Right cardiac atrium (tissue), 5 donors: ENCODE measurements at regions not wholly inside any gene's neighbourhood (a gene's known extent, or its start where the extent isn't known, plus 50 kb on each side); places are given as distances from the start of the nearest gene placed in this dataset.

Experiments used
- ATAC-seq, 2 donors: fragments of 200-7000 bp; cut with Tn5 transposase; one replicate each; pipeline versions ENCODE4 v1.8.0 to v1.9.1; 2020; ENCODE audit warnings: moderate library complexity in 2 of 2, mild to moderate bottlenecking in 1 of 2
- DNase-seq, 3 donors: peaks; one replicate each; pipeline ENCODE4 v3.0.0-alpha.2; 2020
- H3K27ac ChIP-seq: one replicate; pipeline ENCODE4 v1.5.1; 2013; ENCODE audit warnings: mild to moderate bottlenecking, low read length, control low read depth, moderate library complexity
- H3K27me3 ChIP-seq: one replicate; pipeline ENCODE4 v1.6.1; 2013; ENCODE audit not compliant: control insufficient read depth, insufficient read depth
- H3K4me1 ChIP-seq: one replicate; pipeline ENCODE4 v1.6.1; 2013; ENCODE audit warnings: low read length; ENCODE audit not compliant: control insufficient read depth, insufficient read depth
- H3K4me3 ChIP-seq: one replicate; pipeline ENCODE4 v1.5.1; 2013; ENCODE audit warnings: low read length, control low read depth
- H3K9me3 ChIP-seq: one replicate; pipeline ENCODE4 v1.6.1; 2013; ENCODE audit warnings: low read length; ENCODE audit not compliant: control insufficient read depth
- WGBS: extraction: QIAGEN DNeasy Blood & Tissue Kit; methylation state at CpG from one replicate; pipeline ENCODE4 v1.1.7; 2013; 5-methylcytosine and 5-hydroxymethylcytosine counted together
- intact Hi-C, 4 donors: fragments of 100-400 bp; cut with DNase I; formaldehyde crosslinking; loops; one replicate each; pipeline versions ENCODE4 v1.11.0 to v1.14.0; 2022 to 2023
- donor health status: healthy with polysubstance abuse.
- donor health status: DM: no; HTN: yes; CAD: no.
- donor health status: DM: no; HTN: no; CAD: no.
- donor health status: DM: no; HTN: yes; CAD: no; lungs with severe emphysema.
- donor health status: DM: yes; HTN: yes; CAD: no.

DNA sequence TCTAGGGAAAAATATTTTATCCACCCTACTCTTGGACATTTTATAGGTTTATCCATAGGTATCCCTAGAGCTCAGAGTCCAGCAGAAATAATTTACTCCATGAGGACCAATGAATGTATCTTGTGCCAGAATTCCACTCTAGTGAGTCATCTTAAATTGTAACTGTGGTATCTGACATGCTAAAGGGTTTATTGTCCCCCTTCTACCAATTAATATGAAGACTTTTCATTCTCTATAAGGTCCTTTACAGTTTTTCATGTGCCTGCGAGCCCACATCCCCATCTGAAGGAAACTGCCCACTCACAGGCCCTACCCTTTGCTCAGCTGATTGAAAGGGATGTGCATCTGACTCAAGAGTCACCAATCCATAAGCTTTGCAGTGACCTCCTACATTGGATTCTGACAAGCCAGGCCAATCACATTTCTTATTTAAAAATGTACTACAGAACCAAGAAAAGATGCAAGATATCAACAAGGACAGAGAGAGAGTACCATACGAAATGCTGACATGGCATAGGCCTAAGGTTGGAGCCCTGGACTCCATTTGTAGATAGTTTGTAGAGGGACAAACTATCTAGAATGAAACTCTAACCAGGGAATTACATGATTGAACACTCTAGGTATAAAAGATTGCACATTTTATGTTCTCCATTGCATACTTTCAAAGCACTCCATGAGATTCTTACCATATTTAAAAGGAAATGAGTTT, 93.4 kb upstream of the DEFB112 start:
- WGBS, result 60% methylated on average over 2 of the region's 2 CpGs
- Histone ChIP-seq H3K4me3 (no peak overlapping the region), H3K27me3 (no peaks in the 10 kb centered on the region), H3K4me1 (no peaks in the 10 kb centered on the region), H3K27ac (no peak overlapping the region), H3K9me3 (no peaks in the 10 kb centered on the region)
- DNase-seq (no peak), ATAC-seq (no peak)
- intact Hi-C loops, result no loop called here

DNA sequence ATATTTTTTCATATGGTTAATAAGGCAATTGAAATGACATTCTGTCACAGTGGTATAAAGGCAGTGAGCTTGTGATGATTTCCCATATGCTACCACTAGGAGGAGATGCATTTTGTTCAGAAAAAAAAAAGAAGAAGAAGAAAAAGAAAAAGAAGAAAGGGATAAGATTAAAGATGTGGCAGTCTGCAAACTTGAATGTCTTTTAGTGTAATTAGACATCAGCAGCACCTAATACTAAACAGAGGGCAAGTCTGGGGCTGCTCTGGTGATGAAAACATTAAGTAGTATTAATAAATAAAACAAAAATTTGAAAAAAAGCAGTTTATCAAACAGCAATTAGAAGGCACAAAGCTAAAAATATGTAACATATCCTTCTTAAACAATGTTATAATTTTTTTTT, 95.4 kb upstream of the DEFB112 start:
- H3K4me3 ChIP-seq, result no peak overlapping the region
- ATAC-seq, result no peak
- no peak overlapping the region for H3K27ac ChIP-seq
- H3K9me3 ChIP-seq, result no peaks in the 10 kb centered on the region
- no peak for DNase-seq
- intact Hi-C loops, result no loop called here
- no peaks in the 10 kb centered on the region for H3K4me1 ChIP-seq
- no peaks in the 10 kb centered on the region for H3K27me3 ChIP-seq

- Histone ChIP-seq H3K27me3 (no peaks in the 10 kb centered on the region), H3K4me3 (no peak overlapping the region), H3K9me3 (no peaks in the 10 kb centered on the region), H3K4me1 (no peaks in the 10 kb centered on the region), H3K27ac (no peak overlapping the region)
- WGBS, result 74% methylated on average over 3 of the region's 3 CpGs
- no peak for DNase-seq
- intact Hi-C loops, result no loop called here
- ATAC-seq, result no peak
These were observed 97.6 kb upstream of the DEFB112 start for GRCh38 chr6:50147371-50147770.

DNA sequence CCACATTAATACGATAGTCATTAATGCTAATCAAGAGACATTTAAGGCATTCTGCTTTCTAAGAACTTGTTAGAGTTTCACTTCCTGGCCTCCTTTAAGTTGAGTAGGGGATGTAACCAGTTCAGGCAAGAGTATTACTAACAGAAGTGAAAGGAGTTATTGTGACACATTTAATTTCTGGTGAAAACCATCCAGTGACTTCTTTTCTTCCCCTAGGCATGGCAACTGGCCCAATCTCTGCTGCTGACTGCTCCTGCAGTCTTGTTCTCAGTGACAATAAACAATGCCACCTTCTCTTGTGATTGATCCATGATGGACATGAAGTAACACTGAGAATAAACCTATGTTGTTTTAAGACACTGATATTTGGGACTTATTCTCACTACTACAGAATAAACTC, 130.9 kb upstream of the DEFB112 start:
- no peaks in the 10 kb centered on the region for H3K4me1 ChIP-seq
- H3K9me3 ChIP-seq, result no peaks in the 10 kb centered on the region
- DNase-seq, result no peak
- intact Hi-C loops, result no loop called here
- ATAC-seq, result no peak
- 81% methylated on average over 1 of the region's 1 CpG for WGBS
- H3K27me3 ChIP-seq, result no peaks in the 10 kb centered on the region
- no peak overlapping the region for H3K27ac ChIP-seq
- H3K4me3 ChIP-seq, result no peak overlapping the region

DNA sequence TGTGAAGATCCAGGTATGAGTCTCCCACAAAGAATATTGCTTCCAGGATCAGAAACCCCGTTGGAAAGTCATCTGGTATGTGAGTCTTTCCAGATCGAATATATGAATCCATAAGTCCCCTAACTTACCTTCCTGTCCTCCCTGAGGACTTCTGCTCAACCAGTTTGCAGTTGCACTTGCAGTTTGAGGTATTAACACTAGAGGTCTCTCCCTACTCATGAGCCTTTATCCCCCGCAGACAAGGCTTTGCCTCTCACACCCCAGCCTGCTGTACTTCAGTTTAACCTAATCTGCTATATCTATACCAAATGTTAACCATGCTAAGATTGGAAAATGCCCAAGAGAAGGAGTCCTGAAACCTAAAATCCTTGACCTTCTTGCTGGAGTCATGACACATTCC, 135.3 kb upstream of the DEFB112 start:
- WGBS, result 32% methylated on average over 3 of the region's 3 CpGs

DNA sequence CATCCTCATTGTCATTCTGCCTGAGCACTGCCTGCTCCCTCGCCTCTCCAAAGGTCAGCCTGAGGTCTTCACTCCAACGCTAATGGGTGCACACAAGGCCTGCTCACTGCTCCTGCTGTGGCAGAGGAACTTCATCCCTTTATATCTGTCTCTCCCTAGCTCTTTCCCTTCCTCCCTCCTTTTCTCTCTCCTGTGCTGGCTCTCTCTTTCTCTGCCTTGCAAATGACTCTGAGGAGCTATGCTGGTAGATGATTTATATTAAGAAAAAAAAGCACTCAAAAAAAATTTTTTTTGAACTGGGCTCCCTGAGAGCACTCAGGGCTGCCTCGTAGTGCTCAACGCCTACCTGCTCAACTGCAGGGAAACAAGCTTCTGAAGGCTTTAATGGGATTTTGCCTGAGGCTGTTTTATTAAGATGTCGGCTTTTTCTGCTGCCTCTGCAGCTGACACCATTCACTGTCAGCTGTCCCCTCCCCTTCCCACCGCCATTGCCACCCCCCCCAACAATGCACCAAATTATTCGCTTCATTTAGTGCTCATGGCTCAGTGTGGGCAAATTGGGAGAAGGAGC, 137.7 kb upstream of the DEFB112 start:
- ATAC-seq (no peak), DNase-seq (no peak)
- Histone ChIP-seq H3K4me3 (no peak overlapping the region), H3K27ac (no peak overlapping the region), H3K27me3 (no peaks in the 10 kb centered on the region), H3K9me3 (no peaks in the 10 kb centered on the region), H3K4me1 (no peaks in the 10 kb centered on the region)
- intact Hi-C loops, result no loop called here
- 58% methylated on average over 7 of the region's 7 CpGs for WGBS

More for the DNA sequence above, 135.3 kb upstream of the DEFB112 start:
- Histone ChIP-seq H3K4me3 (no peak overlapping the region), H3K27me3 (no peaks in the 10 kb centered on the region), H3K27ac (no peak overlapping the region), H3K9me3 (no peaks in the 10 kb centered on the region), H3K4me1 (no peaks in the 10 kb centered on the region)
- intact Hi-C loops, result no loop called here
- ATAC-seq (no peak), DNase-seq (no peak)

DNA sequence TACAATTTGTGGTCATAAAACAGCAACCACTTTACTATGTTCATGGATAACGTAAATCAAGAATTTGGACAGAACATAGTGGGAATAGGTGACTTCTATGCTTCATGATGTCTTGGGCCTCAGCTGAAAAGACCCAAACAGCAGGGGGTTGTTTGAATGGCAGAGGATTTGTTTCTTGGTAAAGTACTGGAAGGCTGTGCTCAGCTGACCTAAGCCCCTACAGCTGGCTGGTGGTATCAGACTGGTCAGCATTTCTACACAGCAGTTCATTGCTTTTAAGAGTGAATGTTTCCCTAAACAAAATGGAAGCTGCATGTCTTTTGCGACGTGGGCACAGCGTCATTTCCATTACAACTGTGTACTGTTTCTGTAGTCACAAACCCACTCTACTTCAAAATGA, 148.5 kb upstream of the DEFB112 start:
- WGBS, result 79% methylated on average over 4 of the region's 4 CpGs
- intact Hi-C loops, result no loop called here
- H3K27ac ChIP-seq, result no peak overlapping the region
- no peaks in the 10 kb centered on the region for H3K27me3 ChIP-seq
- no peak overlapping the region for H3K4me3 ChIP-seq
- H3K9me3 ChIP-seq, result no peaks in the 10 kb centered on the region
- H3K4me1 ChIP-seq, result no peaks in the 10 kb centered on the region
- DNase-seq (no peak), ATAC-seq (no peak)

GRCh38 chr6:50202766-50203165, 153.0 kb upstream of the DEFB112 start:
- H3K27ac ChIP-seq, result no peak overlapping the region
- DNase-seq, result no peak
- no peak overlapping the region for H3K4me3 ChIP-seq
- no peak for ATAC-seq
- no peaks in the 10 kb centered on the region for H3K27me3 ChIP-seq
- intact Hi-C loops, result no loop called here
- no peaks in the 10 kb centered on the region for H3K9me3 ChIP-seq
- no peaks in the 10 kb centered on the region for H3K4me1 ChIP-seq

GRCh38 chr6:50211582-50211981, 161.9 kb upstream of the DEFB112 start:
- 91% methylated on average over 1 of the region's 1 CpG for WGBS
- H3K27ac ChIP-seq, result no peak overlapping the region
- no peak overlapping the region for H3K4me3 ChIP-seq
- H3K4me1 ChIP-seq, result no peaks in the 10 kb centered on the region
- intact Hi-C loops, result no loop called here
- H3K9me3 ChIP-seq, result no peaks in the 10 kb centered on the region
- DNase-seq (no peak), ATAC-seq (no peak)
- H3K27me3 ChIP-seq, result no peaks in the 10 kb centered on the region

GRCh38 chr6:50213146-50213545, 163.4 kb upstream of the DEFB112 start:
- Histone ChIP-seq H3K27me3 (no peaks in the 10 kb centered on the region), H3K4me3 (no peak overlapping the region), H3K9me3 (no peaks in the 10 kb centered on the region), H3K27ac (no peak overlapping the region), H3K4me1 (no peaks in the 10 kb centered on the region)
- intact Hi-C loops, result no loop called here
- no peak for DNase-seq
- ATAC-seq, result no peak
- 28% methylated on average over 1 of the region's 1 CpG for WGBS

DNA sequence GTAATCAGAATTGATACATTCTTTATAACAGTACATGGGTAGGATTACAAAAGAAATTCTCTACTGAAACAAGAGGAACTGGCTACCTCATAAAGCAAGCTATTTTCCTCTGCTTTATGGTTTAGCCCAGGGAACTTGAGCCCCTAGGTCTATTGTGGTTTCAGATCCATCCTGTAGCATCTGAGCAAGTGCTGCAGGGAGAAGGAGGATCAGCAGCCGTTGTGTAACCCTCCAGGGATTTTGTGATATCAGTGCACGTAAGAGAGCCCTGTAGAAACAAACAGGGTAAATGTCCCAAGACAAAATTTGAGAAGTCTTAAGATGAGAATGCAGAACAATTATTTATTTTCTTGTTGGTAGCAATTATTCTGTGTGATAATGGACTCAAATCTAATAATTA, 165.2 kb upstream of the DEFB112 start:
- WGBS, result 39% methylated on average over 2 of the region's 2 CpGs

GRCh38 chr6:50217841-50218240, 168.1 kb upstream of the DEFB112 start:
- Histone ChIP-seq H3K4me1 (no peaks in the 10 kb centered on the region), H3K27me3 (no peaks in the 10 kb centered on the region), H3K9me3 (no peaks in the 10 kb centered on the region), H3K4me3 (no peak overlapping the region), H3K27ac (no peak overlapping the region)
- ATAC-seq (no peak), DNase-seq (no peak)
- intact Hi-C loops, result no loop called here
- WGBS, result 64% methylated on average over 3 of the region's 3 CpGs

More for the DNA sequence above, 165.2 kb upstream of the DEFB112 start:
- ATAC-seq (no peak), DNase-seq (no peak)
- no peak overlapping the region for H3K4me3 ChIP-seq
- no peaks in the 10 kb centered on the region for H3K4me1 ChIP-seq
- no peak overlapping the region for H3K27ac ChIP-seq
- H3K9me3 ChIP-seq, result no peaks in the 10 kb centered on the region
- no peaks in the 10 kb centered on the region for H3K27me3 ChIP-seq
- intact Hi-C loops, result no loop called here
